DMS114 treated with DMSO at 0.1 percent for 48 hours (cell line): ENCODE measurements at regions not wholly inside any gene's neighbourhood (a gene's known extent, or its start where the extent isn't known, plus 50 kb on each side); places are given as distances from the start of the nearest gene placed in this dataset.

ENCODE experiments used
- DNase-seq: peaks from one replicate; lab custom pipeline; 2025; ENCODE audit not compliant: unreplicated experiment; lab: John Stamatoyannopoulos, UW

DNA sequence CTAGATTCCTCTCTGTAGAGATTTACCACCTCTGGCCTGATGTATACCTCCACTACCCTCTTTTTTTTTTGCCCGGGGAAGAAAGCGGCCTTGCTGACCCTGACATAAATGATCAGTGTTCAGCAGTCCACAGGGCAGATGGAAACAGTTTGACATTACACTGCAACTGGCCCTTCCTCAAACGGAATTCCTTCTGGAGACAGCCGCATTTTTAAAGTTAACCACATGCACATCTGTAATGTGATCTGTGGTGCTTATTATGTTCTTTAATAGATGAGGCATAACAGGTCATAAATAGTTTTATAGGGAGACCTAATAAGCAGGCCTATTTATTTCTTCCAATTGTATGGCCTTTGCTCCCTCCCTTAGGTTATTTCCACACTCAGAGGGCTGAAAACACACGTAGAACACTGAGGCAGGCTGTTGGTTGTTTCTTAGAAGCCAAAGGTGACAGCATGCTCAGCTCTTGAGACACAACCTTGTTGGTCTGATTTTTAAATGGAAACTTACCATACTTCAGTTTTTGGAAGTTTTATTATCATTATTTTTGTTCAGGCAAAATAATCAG is 84.0 kb upstream of the APC start:
- DNase-seq, result no peak

DNA sequence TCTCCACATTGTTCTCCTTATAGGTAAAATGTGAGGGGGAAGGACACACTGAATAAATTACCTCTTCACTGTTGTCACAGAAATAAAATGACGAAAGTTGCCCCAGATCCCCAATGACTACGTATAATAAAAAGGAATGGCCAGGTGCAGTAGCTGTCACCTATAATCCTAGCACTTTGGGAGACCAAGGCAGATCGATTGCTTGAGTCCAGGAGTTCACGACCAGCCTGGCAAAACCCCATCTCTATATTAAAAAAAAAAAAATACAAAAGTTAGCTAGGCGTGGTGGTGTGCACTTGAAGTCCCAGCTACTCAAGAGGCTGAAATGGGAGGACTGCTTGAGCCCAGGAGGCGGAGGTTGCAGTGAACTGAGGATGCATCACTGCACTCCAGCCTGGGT is 82.2 kb upstream of the APC start:
- no peak for DNase-seq

DNA sequence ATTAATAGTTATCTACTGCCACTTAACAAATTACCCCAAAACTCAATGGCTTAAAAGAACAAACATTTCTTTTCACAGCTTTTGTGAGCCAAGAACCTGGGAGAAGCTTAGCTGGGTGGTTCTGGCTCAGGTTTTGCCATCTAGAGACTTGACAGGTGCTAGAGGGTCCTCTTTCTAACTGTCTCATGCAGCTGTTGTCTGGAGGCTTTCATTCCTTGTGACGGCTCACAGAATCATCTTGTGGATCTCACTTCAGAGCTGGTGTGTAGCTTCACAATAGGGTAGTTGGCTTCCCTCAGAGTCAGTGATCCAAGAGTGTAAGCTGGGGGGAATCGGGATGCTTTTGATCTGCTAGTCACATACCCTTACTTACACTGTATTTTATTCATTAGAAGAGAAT is 81.2 kb upstream of the APC start:
- DNase-seq, result no peak

DNA sequence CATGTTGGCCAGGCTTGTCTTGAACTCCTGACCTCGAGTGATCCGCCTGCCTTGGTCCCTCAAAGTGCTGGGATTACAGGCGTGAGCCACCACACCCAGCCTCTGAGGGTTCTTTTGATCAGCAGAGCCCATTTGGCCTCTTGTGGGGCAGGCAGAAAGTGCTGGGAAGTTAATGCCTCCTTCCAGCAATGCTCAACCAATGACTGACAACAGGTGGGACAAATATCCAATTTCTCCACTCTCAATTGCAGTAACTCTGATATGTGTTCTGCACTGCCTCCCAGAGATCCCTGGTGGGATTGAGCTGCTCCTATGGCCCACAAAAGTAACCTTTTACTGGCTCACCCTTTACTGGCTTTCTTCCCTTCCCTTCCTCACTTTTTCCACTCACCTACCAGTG is 79.9 kb upstream of the APC start:
- DNase-seq, result no peak

DNA sequence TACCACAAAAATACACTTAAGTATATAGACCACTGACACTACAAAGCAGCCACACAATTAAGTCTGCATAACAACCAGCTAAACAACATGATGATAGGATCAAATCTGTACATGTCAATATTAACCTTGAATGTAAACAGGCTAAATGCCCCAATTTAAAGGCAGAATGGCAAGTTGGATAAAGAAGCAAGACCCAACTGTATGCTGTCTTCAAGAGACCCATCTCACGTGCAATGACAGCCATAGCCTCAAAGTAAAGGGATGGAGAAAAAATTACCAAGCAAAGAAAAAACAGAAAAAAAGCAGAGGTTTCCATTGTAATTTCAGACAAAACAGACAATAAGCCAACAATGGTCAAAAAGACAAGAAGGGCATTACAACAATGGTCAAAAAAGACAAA is 77.3 kb upstream of the APC start:
- DNase-seq, result no peak

DNA sequence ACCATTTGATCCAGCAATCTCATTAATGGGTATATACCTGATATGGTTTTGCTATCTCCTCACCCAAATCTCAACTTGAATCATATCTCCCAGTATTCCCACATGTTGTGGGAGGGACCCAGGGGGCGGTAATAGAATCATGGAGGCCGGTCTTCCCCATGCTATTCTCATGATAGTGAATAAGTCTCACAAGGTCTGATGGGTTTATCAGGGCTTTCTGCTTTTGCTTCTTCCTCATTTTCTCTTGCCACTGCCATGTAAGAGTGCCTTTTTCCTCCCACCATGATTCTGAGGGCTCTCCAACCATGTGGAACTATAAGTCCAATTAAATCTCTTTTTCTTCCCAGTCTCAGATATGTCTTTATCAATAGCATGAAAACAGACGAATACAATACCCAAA is 74.5 kb upstream of the APC start:
- DNase-seq, result no peak

DNA sequence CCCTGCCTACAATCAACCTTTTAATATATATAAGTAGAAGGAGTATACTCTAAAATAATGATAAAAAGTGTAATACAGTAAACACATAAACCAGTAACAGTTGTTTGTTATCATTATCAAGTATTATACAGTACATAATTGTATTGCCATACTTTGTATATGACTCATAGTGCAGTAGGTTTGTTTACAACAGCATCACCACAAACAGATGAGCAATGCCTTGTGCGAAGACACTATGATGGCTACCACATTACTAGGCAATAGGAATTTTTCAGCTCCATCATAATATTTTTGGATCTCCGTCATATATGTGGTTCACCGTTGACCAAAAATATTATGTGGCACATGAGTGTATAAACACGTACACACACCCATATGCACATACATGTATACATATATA is 69.7 kb upstream of the APC start:
- DNase-seq, result no peak

DNA sequence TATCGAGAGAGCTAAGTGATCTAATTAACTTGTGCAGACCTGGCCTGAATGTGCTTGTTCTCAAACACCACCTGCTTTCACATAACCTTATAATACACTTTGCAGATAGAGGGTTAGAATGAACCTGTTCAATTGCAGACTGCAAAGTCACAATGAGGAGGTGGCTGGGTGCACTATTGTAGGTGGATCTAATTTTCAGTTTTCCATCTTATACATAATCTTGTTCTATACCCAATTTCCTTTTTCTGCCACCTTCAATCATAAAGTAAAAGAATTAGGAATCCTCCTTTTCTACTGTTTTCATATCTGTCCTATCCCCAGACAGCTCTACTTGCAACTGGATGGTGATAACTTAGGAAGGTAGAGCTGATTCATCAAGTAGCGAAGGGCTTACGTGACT is 68.8 kb upstream of the APC start:
- no peak for DNase-seq

DNA sequence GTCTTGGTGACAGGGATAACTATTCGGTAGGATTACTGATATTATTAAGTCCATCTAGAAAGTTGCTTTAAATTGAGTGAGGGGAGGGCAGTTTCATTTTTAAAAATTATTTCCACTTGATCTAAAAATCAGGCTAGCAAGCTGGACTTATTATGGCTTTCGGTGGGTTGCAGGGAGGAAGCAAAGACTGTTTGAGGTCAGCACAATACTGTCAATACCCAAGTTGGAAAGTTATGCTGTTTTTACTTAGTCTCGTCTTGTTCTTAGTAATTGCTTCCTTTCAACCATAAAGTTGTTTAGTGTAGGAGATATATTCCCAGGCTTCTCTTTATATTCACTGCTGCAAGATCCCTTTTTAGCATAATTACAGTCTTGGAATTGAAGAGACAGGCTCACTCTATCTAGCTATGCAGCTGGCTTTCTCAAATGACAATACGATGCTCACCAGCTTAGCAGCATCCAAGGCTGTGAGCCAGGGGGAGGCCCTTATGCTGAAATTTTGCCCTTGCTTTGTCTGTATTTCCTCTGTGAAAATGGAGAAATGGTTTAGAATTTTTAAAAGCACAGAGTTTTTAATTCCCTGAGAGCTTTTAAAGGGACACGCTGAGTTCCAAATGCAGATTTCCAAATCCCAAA is 68.2 kb upstream of the APC start:
- DNase-seq, result no peak

DNA sequence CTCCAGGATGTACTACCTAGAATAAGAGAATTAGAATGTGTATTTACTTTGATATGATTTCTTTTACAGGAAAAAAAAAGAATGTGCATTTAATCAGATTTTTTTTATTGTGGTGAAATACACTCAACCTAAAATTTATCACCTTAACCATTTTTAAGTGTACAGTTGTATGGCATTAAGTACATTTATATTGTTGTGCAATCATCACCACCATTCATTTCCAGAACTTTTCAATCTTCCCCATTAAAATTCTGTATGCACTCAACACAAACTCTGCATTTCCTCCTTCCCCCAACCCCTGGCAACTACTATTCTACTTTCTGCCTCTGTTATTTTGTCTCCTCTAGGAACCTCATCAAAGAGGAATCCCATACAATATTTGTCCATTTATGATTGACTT is 66.0 kb upstream of the APC start:
- no peak for DNase-seq

DNA sequence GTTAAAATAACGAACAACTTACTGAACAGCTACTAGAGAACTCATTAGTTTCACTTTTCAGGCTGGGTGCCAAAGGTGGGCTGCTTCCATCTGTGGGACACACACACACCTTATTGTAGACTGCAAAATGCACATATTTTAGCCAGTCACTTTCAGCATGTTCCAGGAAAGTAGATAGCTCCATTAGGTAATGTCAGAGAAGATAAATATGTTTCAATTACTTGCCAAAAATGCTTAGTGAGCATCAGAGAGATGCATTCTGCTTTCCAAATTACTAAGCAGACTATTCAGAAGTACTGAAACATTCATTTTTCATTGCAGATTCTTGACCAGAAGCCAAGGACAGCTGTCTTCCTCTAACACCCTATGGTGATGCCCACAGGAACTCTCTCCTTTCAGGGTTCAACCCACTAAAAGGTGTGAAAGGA is 56.2 kb upstream of the APC start:
- no peak for DNase-seq

DNA sequence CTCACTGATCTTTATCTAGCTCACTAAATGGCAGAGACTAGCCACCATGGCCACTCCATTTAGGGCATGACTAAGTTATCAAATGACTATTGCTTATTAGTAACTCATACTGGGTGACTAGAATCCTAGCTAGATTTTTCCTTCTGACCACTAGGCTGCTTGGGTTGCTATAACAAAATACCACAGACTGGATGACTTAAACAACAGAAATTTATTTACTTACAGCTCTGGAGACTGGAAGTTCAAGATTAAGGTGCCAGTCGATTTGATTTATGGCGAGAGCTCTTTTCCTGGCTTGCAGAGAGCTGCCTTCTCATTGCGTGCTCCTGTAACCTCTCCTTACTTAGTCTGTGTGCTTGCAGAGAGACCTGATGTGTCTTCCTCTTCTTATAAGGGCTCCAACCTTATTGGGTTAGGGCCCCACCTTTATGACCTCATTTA is 55.0 kb upstream of the APC start:
- no peak for DNase-seq

DNA sequence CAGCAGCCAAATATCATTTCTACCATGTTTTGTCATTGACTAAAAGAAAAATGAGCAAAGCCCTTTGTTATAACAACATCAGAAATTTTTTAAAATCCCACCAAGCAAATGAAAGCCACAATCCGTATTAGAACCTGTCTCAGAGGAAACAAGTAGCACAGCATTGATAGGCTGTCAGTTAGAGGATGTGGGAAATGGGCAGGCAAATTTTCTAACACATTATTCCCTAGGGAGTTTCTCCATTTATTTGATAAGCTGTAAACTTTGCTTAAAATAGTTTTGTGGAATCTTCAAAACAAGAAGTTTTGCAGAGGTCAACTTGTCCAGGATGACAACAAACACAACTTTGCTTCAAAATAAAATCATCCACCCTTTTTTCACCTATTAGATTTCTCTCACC is 53.6 kb upstream of the APC start:
- no peak for DNase-seq

DNA sequence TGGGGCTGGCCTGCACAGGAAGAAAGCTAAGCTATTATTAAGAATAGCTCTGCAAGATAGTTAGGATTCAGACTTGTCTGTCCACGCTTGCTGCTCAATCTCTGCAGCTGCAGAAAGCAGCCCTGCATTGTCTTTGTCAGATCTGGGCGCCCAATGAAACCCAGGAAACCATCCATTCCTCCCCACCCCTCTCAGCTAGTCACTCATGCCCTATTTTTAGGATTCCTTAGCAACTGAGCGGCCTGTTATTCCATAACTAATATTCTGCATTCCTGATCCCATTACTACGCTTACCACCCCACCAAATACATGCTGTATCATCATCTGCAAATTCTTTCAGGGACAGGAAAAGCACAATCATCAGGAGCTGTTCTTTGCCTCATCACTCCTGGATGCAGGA is 52.9 kb upstream of the APC start:
- no peak for DNase-seq

DNA sequence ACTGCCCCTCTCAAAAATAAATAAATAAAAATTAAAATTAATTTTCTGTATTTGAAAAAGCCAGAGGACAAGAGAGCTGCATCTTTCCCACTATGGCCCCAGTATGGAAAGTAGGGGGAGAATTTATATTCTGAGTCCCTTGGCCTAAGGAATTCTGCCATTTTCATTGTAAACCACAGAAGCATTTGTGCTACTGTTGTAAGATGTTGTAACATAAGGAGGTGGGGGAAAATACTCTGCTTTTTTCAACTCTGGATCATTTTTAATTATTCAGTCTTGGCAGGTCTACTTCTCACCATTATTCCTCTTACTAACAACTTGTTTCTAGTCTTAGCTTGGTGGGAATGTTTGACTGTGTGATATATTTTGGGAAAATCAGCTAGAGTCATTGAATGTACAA is 52.3 kb upstream of the APC start:
- no peak for DNase-seq

DNA sequence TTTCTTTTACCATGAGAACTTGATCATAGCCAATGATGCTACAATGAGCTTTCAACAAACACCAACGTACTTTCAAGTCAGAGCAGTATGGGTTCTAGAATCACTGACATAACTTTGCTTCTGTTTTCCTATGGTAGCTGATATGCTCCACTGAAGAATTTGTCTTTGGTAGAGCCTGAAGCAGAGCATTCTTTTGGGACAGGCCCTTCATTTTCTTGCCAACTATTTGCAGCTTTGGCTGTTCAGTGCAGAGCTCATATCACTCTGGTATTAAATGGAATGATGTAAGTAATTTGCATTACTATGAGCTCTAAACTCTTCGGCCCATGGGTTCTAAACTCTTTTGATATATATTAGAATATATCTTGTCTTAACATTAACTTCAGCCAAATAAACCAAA is 51.8 kb upstream of the APC start:
- DNase-seq, result no peak

DNA sequence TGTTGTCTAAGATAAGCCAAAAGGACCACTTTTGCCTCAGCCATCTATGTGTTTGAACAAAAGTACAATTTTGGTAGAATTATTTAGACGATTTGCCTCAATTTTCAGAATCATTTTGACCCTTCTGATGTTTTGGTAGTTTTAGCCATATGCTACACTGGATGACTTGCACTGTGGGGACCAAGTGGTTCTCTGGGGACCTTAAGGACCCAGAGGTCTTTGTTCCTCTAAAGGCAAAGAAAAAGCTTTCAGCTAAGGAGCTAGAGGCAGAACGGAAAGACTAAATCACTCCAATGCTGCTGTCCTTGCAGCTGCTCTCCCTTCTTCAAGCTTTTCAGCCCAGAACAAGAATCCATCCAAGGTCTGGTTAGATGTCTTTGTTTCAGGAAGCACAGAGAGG is 51.0 kb upstream of the APC start:
- DNase-seq, result no peak

DNA sequence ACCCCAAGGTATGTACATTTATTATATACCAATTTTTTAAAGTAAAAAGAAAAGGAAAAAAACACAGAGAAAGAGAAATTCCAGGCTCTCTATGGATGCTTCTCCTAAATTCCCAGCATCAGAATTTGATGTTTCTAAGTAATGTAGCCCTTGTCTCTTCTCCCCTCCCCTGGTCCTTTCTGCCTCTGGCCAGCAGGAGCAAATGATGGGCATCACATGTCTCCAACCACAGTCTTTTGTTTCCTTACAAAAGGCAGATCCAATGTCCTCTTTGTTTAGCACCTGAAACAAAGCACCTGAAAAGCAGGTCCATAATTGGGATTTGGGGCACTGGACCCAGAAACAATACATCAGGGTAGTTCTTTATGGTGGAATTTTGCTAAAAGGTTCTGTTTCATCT is 50.4 kb upstream of the APC start:
- DNase-seq, result no peak
